GM12892 (cell line): ENCODE measurements at regions not wholly inside any gene's neighbourhood (a gene's known extent, or its start where the extent isn't known, plus 50 kb on each side); places are given as distances from the start of the nearest gene placed in this dataset.

Experiments
- POLR2A ChIP-seq: IDR thresholded peaks from 2 replicates; pipeline ENCODE4 v1.6.1; 2011; ENCODE audit warnings: low read depth, low read length, control low read depth
- POLR2AphosphoS5 ChIP-seq: IDR thresholded peaks from 2 replicates; pipeline ENCODE4 v1.6.1; 2011; ENCODE audit warnings: low read depth, low read length, control low read depth

DNA sequence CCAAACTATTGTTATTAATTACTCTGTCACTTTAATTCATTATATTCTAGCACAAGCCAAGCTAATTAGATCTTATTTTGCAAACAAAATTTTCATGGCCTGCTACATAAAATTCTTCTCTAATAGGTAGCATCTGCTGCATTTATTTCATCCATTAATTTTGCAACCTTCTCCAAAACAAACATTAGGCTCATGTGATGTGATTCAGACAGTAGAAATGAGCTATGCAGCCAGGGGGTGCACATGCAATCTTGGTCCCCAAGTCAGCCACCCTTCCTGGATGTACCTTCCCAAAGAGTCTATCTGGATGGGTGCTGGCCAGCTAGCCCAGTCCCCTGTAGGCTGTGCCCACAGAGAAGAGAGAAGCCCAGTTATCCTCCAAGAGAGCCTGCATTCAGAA, 242.1 kb upstream of the OSR1 start:
- TF ChIP-seq POLR2A (no peak), POLR2AphosphoS5 (no peak)
